Stimulated activated naive CD8-positive, alpha-beta T cell treated with anti-CD3 and anti-CD28 coated beads, Interleukin-15, Interleukin-2, amounts not matched to agents 100 U/mL and 50 U/mL, for 24 hours (primary cell): ENCODE measurements at regions not wholly inside any gene's neighbourhood (a gene's known extent, or its start where the extent isn't known, plus 50 kb on each side); places are given as distances from the start of the nearest gene placed in this dataset.

ENCODE experiments used
- ATAC-seq: fragments of 150-1000 bp; cut with Tn5 transposase; one replicate; pipeline ENCODE4 v1.10.0; 2021
- DNase-seq: peaks from one replicate; pipeline ENCODE4 v3.0.0; 2021

DNA sequence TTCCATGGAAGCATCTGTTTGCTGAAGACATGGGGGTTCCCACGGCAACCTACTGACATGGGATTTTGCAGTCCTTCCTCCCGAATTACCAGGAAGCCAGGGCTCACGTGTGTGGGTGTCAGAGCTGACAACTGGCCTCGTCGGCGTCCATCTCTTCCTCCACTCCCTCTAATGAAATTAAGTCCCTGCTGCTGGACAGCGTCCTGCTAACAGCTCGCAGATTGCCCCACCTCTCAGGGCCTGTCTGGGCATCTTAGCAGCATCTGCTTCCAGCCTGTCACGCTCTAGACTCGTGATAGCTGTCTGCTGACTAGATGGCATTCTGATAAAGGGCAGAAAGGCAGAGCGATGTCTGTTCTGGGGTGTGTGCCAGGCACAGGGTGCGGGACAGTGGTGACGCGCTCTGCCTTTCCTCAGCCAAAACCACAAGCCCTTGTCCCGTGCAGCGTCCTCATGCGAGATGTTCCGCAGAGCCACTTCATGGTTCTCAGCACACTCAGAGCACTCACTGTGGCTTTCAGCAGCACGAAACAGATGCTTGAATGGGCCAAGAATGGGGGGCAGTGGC is 161.1 kb downstream of the ARL4C start:
- DNase-seq (peak; percentile 52), ATAC-seq (peak; percentile 77)

DNA sequence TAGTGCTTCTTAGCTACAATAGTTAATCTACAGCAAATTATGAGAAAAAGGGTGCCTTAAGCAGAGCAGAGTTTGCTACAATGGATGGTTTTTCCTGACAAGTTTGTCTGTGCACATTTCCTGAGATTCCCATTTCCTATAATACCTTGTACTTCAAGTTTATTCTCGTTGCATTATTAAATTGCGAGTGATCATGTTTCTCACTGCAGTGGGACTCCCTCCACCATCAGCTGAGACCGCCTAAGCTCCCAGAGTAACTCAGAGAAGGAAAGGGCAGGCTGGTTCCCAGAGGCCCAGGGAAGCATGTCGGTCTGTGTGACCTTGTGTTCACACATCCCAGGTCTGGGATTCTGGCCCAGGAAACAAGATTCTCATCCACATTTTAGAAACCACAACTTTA is 162.1 kb downstream of the ARL4C start:
- no peak for ATAC-seq
- no peak for DNase-seq

DNA sequence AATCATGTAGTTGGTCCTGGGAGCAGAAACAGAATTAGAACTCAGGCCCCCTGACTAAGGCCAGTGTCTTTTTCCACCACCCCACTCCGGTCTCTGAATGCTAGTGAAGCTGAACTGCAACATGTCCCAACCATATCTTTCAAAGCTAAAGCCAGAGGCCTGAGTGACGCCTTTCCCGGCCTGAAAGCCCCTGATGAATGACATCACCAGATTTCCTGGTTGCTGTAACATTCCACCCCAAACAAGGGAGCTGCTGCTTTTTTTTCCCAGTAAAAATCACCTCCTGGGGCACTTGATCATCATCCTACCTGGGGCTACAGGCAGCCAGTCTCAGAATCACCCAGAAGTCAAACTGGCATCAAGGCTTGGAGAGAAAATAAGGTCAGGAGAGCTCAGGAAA is 162.7 kb downstream of the ARL4C start:
- DNase-seq (no peak), ATAC-seq (no peak)

DNA sequence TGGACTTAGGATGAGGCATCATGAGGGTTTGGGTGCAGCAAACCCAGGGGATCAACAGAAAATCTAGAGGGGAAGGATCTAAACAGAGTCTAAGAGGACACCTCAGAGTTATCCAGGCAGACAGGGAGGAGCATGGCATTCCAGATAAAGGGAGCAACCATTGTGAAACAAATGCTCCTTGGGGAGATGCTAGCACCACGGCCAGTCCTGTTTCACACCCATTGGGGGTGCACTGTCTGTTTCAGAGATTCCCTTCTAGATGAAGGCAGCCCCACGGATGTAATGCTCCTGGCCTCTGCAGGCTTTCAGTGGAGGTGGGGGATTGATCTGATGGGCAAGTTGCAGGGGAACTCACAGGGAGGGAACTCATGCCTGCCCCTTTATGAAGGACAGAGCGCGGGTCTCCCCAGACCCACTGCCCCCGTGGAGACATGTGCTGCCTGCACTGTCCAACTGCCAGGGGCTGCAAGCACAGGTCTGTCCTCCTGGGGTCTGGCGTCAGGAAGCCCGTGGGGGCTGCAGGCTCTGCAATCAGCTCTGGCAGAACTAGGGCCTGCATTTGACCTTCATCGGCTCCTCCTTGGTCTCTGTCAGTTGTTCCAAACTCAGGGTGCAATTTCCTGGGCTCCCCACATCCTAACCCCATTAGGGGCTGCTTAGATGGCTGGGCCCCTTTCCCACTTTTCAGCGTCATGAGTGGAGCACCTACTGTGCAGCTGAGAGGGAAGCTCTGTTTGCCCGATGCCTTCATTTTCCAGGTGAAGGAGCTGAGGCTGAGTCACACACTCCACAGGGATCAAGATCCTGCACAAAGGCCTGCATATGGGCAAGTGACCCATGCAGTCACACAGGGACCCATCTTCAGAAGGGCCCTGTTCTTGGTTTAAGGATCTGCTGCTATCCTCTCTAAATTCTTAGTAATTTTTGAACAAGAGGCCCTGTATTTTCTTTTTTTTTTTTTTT is 163.4 kb downstream of the ARL4C start:
- no peak for DNase-seq
- no peak for ATAC-seq

DNA sequence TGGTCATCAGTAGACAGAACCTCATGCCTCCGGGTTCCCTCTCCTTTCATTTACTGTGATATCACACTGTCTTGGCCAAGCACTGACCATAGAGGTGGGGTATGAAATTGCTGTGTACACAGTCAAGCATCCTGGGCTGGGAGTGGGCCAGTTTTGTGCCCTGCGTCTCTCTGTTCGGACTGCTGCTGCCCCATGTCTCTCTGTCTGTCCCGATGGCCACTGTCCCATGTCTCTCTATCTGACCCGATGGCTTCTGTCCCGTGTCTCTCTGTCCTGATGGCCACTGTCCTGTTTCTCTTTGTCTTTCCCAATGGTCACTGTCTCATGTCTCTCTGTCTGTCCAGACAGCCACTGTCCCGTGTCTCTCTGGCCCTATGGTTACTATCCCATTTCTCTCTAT is 164.9 kb downstream of the ARL4C start:
- DNase-seq, result no peak
- ATAC-seq, result no peak

DNA sequence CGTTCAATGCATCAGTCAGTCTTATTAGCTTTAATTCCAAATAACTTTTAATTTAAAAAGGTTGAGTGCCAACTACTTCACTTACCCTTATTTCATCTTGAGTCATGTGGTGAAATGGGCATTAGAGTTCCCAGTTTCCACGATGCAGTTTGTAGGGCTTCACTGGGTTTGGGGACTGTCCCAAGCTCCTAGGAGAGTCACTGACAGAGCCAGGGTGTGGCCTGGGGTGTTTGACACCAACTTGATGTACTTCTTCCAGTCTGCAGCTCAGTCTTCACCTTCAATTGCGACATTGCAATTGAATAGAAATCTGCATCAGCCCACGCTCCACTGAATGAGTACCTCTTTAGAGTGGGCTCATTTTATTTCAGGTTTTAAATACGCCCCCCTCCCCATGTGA is 165.3 kb downstream of the ARL4C start:
- ATAC-seq (peak; percentile 79), DNase-seq (peak; percentile 41)

DNA sequence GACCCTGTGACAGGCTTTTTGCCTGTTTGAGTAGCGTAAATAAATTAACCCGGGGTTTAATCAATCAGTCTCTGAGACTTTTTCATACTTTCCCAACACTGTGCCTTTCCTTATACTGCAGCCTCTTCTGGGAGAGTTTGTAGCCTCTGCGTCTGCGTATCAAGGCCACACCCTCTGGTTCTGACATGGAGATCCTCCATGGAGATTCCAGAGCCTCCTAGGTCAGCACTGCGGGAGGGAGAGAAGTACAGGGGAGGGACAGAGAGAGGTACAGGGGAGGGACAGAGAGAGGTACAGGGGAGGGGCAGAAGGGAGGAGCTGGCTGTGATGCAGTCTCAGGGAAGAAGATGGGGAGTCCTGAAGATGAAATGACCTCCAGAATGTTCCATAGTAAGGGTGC is 166.0 kb downstream of the ARL4C start:
- ATAC-seq (no peak), DNase-seq (no peak)

DNA sequence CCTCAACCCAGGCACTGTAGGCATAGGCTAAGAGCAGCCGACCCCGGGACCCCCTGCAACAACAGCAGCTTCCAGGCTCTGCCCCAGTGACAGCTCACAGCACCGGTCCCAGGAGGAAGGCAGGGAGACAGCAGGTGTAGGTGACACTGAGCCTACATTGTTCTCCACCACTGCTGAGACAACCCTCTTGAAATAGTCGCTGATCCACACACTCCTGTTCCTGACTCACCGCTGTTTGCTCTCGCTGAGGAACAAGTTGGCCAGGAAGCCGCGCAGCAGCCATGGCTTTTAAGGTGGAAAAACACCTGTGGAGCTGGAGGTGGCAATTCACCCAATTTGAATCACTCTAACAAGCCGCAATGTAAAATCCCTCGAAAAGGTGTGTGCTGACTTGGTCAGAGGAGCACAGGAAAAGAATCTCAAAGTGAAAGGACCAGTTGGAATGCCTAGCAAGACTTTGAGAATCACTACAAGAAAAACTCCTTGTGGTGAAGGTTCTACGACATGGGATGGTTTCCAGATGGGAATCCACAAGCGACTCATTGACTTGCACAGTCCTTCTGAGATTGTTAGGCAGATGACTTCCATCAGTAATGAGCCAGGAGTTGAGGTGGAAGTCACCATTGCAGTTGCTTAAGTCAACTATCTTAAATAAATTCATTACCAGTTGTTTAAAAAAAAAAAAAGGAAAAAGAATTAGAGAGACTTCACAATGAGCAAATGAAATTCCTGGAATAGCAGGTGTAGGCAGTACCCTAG is 167.5 kb downstream of the ARL4C start:
- no peak for DNase-seq
- ATAC-seq, result no peak

DNA sequence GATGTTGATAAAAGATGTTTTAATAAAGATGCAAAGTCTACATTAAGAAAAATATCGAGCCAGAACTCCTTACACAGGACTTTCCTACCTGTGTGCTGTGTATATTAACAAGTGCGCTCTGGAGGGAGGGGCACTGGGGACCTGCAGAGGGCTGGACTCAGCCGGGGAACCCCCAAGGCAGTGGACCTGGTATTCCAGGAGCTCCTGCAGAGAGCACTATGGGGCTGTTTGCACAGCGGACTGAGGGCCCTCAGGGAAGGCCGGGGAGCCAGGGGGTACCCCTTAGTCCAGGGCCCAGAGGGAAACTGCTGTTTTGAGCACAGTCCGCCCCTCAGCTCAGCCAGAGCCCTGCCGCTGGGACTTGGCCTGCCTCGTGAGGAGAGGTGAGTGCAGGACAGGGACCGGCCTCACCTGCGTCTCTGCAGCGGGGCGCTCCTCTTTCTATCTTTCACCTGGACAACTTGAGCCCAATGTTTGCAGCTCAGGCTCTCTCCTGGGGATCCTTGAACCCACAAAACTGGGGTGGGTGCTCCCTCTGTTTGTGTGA is 168.4 kb downstream of the ARL4C start:
- no peak for DNase-seq

DNA sequence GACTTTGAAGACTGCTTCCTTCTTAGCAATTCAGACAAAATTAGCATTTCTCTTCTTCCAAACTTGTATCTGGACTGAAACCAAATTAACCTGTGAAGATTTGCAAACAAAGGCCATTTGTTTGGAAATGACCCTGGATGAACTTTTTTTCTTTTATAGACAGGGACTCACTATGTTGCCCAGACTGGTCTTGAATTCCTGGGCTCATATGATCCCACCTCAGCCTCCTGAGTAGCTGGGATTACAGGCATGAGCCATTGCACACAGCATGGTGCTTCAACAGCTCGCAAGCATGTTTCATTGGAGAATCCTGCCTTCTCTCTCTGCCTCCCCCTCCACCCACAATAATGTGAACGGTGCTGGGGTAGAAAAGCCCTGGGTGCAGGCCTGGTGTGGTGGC is 170.2 kb downstream of the ARL4C start:
- DNase-seq (no peak), ATAC-seq (no peak)

More for the DNA sequence above, 168.4 kb downstream of the ARL4C start:
- ATAC-seq, result no peak

DNA sequence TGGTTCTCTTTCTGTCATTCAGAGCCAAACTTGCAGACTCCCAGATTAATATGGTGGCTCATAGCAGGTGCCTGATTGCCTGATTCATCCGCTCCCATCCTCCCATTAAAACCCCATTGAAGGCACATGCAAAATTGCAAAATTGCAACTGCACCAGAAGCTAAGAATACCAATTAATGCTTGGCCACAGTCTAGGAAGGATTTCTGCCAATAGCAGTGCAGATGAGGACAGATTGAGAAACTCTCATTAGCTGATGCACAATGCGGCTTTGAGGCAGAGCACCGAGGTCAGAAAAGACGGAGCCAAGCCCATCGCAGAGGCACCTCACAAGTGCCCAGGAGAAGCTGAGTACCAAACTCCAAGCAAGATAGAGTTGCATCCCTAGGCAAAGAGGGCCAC is 172.8 kb downstream of the ARL4C start:
- ATAC-seq (no peak), DNase-seq (no peak)

DNA sequence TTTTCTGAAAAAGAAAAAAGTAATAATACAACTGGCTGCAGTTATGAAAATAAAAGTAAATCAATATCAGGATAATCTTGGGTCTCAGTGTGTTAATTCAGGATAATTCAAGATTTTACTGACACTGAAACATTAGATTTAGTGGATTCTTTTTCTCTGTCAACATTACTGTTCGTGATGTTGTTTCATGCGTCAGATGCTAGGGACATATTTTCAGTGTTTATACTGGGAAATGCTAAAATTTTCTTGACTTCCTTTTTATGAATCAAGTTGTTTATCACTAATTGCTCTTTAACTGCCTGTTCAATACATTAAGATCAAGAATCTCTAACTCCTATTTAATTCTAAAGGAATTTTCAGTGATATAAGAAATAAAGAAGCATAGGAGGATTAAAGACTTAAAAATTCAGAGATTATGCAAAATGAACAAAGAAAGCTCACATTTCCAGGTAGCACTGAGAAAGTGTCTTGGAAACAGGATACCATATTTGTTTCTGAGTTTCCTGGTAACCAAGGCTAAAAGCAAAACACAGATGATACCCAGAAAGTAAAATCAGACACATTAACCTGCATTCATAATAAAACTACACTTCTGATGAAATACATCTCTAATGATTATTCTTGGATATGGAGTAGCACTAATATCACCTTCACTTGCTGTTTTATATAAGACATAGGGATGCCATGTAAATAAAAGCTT is 174.0 kb downstream of the ARL4C start:
- ATAC-seq (no peak), DNase-seq (no peak)

DNA sequence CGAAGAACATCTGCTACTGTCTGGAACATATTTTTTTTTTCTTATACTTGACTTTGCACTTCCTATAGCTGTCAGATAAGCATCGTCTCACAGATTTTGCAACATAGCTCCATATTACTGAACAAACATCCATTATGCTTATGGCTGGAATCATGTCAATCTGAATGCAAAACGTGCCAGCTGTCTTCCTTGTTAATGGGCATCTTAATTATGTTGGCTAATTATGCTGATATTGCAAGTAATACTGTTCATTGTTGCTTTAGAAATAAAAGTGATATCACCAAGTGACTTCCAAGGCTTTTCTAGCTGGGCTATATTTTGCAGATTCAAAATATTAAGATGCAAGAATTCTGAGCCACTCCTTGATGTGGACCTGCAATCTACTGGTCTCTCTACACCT is 176.8 kb downstream of the ARL4C start:
- ATAC-seq, result no peak
- no peak for DNase-seq

DNA sequence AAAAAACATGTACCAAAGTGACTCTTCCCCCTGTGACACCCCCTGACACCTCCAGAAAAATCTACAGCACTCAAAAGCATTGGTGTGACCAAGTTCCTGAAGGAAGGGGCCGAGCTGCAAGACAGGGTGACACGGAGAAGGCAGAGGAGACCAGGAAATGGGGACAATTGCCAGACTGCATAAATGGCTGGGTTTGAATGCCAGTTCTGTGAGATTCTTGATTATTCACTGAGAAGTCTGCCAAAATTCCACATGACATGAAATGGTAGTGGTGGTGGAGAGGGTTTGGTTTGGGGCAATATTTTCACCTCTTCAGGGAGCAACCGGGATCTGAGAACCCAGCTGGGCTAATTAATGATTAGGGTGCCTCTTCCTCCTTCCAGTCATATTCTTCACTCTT is 178.5 kb downstream of the ARL4C start:
- no peak for DNase-seq
- ATAC-seq, result no peak

DNA sequence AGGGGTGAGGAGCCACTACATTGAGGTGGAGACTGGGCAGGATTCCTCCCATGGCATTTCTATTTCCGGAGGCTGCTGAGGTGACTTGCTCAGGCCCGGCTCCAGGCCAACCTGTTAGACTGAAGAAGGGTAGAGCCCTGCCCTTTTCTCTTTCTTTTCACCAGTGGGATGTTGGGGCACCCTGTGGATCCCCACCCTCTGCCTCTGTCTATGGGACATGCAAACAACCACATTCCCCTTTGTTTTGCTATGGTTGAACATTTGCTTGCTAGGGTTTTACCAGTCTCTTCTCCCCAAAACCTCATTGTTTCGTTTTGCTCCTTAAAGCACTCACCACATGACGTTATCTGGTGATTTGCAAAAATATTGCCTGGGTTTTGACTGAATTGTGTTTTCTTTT is 183.3 kb downstream of the ARL4C start:
- DNase-seq (no peak), ATAC-seq (no peak)

DNA sequence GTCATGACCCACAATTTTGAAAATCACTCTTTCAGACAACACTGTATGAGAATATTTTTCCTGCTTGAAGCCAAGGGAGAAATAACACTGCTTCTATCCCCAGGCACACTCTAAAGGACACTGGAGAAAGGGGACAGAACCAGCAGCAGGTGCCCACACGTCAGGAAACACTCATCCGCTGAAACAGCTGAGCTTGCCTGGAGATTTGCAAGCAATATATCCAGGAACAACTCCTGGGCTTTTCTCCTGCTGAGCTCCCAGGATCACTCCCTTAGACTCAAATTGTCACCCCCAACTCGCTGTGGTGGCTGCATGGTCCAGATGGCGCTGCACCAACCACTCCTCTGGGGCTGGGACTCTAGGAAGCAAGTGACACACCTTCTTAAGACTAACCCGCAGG is 186.7 kb downstream of the ARL4C start:
- ATAC-seq (no peak), DNase-seq (no peak)

DNA sequence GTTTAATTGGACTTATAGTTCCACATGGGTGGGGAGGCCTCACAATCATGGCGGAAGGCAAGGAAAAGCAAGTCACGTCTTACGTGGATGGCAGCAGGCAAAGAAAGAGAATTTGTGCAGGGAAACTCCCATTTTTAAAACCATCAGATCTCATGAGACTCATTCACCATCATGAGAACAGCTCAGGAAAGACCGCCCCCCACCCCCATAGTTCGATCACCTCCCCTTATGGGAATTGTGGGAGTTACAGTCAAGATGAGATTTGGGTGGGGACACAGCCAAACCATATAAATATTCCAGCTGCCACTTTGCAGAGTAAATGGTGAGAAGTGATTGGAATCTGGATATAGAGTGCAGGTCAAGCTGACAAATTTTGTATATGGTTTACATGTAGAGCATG is 187.4 kb downstream of the ARL4C start:
- ATAC-seq (no peak), DNase-seq (peak; percentile 48)

DNA sequence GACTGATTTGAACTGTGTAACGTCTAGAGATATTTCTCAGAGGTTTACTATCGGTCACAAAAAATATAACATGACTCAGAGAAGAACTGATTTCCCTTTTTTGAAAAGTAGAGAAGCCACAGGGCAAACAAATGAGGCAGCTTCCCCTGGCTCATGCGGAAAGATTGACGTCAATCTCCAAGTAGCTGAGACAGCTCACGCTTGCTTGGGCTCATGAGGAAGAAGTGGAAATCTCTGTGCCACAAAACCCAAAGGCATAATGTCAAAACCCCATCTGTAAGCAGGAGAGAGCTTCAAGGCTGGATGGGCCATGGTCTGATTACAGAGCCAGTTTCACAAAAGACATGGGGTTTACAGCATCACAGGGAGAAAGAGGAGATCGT is 188.1 kb downstream of the ARL4C start:
- peak; percentile 92 for ATAC-seq
- peak; percentile 64 for DNase-seq

DNA sequence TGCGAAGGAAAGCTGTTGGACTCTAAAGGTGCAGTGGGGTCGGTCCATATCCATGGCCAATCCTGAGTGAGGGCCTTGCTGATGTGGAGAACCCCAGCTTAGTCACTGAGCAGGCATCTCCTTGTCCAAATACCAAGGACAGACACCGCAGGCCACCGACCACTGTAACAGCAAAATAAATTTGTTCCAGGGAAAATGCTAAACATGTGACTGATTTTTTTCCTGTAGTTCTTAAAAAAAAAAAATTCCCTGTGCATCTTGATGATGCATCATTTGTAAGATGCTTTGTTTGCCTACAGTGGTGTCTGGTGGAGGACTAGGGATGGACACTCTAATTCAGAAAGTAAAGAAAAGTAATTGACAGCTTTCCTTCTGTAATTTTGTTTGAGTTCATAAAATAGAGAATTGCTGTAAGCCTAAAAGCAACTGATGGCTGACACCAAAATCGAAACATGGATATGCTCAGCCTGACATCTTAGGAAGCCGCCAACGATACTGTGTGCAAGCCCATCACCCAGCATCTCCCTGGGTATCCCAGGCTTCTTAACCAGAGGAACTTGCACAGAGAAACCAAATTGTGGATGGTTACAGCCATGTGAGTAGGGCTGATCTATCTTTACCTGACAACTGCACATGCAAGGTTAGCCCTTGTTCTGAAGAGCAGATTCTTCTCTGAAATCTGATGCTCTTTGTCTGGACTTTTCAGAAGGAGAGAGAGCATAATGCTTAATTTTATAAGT is 188.6 kb downstream of the ARL4C start:
- peak; percentile 5 for ATAC-seq
- DNase-seq, result no peak

DNA sequence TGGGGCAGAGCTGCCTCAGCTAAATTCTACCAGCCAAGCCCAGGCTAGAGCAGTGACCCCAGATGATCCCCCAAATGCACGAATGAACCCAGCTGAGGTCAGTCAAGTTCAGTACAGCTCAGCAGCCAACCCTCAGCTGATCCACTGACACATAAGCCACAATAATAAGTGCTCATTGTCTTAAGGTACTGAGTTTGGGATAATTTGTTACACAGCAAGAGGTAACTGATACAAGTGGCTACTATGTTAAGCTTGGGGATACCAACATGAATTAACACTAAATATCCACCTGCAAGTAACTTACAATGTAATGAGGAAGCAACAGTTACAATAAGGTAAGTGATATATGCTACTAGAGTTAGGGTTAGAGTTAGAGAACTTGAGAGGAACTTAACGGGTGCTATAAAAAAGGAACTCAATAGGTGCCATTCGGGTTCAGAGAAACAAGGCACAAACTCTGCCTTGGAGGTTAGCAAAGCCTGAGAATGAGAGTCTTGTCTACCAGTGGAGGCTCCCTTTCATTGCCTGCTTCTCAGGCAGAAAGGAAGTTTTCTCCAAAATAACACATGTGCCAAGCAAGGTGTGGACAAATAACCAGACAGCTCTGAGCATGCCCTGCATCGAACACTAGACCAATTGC is 189.4 kb downstream of the ARL4C start:
- DNase-seq (no peak), ATAC-seq (no peak)
